Aorta (tissue), 5 donors: ENCODE measurements at regions not wholly inside any gene's neighbourhood (a gene's known extent, or its start where the extent isn't known, plus 50 kb on each side); places are given as distances from the start of the nearest gene placed in this dataset.

Source experiments
- ATAC-seq: fragments of 200-7000 bp; cut with Tn5 transposase; one replicate; pipeline ENCODE4 v1.9.1; 2022; ENCODE audit warnings: moderate library complexity; ENCODE audit not compliant: low FRiP score
- DNase-seq, 2 donors: peaks; one replicate each; pipeline ENCODE4 v3.0.0-alpha.2; 2020
- H3K27ac ChIP-seq, 2 donors: one replicate each; pipeline ENCODE4 v1.5.1; 2013; ENCODE audit warnings: low read length in 2 of 2, mild to moderate bottlenecking in 2 of 2, moderate library complexity in 2 of 2, control low read depth in 1 of 2, inconsistent platforms in 1 of 2, low read depth in 1 of 2
- H3K27me3 ChIP-seq, 2 donors: one replicate each; pipeline ENCODE4 v1.6.1; 2013; ENCODE audit warnings: control low read depth in 1 of 2, low read length in 1 of 2, mild to moderate bottlenecking in 1 of 2, moderate library complexity in 1 of 2; ENCODE audit not compliant: insufficient read depth in 2 of 2, control insufficient read depth in 1 of 2
- H3K36me3 ChIP-seq, 2 donors: one replicate each; pipeline ENCODE4 v1.6.1; 2013; ENCODE audit warnings: control low read depth in 1 of 2, low read length in 1 of 2, mild to moderate bottlenecking in 1 of 2; ENCODE audit not compliant: insufficient read depth in 2 of 2, control insufficient read depth in 1 of 2
- H3K4me1 ChIP-seq, 2 donors: one replicate each; pipeline ENCODE4 v1.6.1; 2013; ENCODE audit warnings: low read length in 2 of 2, control low read depth in 1 of 2, mild to moderate bottlenecking in 1 of 2, moderate library complexity in 1 of 2; ENCODE audit not compliant: insufficient read depth in 2 of 2, control insufficient read depth in 1 of 2
- H3K4me3 ChIP-seq, 2 donors: one replicate each; pipeline ENCODE4 v1.5.1; 2013; ENCODE audit warnings: low read length in 2 of 2, control low read depth in 1 of 2, mild to moderate bottlenecking in 1 of 2
- H3K9me3 ChIP-seq: one replicate; pipeline ENCODE4 v1.6.1; 2013; ENCODE audit warnings: mild to moderate bottlenecking, low read length; ENCODE audit not compliant: control insufficient read depth
- WGBS, 2 donors: extraction: QIAGEN DNeasy Blood & Tissue Kit; methylation state at CpG; one replicate each; pipeline ENCODE4 v1.1.7; 2013; 5-methylcytosine and 5-hydroxymethylcytosine counted together
- intact Hi-C, 2 donors: fragments of 100-400 bp; cut with DNase I; formaldehyde crosslinking; loops; one replicate each; pipeline versions ENCODE4 v1.14.2 to v1.15.0; 2022
- donor health status: healthy with polysubstance abuse.
- donor health status: Bipolar disorder and iron deficiency.
- donor health status: DM: no; HTN: no; CAD: no.
- donor health status: DM: no; HTN: no; CAD: no.
- donor health status: DM: yes; HTN: yes; CAD: no.

DNA sequence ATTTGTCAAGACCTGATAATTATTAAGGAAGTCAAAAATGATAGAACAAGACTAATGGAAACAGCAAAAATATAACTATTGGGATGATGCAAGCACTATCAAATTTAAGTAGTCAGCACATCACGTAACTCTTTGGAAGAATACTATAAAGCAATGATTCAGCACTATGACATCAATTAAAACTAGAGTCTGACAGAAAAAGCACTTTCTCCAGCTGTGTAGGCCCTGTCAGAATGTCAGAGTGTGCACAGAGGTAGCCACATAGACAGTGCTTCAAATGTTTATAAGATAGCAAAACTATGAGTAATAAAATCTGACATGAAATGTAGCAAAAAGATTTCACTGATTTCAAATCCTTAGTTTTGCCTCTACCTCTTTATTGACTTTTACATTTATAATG, 1226.6 kb upstream of the ADGRL3 start:
- H3K27ac ChIP-seq: no peak overlapping the region
- WGBS, 2 donors: 34 to 57% methylated on average over 1 of the region's 1 CpG
- H3K27me3 ChIP-seq: no peaks in the 10 kb centered on the region
- H3K36me3 ChIP-seq: no peaks in the 10 kb centered on the region
- H3K4me1 ChIP-seq: no peaks in the 10 kb centered on the region
- ATAC-seq: no peak
- intact Hi-C loops: no loop called here
- H3K9me3 ChIP-seq: no peaks in the 10 kb centered on the region
- no peak for DNase-seq
- no peak overlapping the region for H3K4me3 ChIP-seq

DNA sequence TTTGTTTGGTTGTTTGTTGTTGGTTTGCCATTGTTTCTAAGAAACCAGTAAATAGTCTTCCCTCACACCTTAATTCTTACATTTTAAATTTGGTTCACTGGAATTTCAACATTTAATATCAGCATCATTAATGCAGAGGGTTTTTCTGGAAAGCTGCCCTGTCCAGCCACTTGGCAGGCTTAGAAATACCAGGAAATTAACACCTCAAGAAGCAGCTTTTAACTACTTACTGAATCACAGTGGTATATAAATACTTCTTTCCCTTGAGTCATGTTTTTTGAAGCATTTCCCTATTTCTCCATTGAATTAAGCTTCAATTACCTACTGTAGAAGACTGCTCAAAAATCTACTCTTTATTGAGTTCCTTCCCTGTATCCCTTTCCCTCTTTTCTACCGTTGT, 1221.1 kb upstream of the ADGRL3 start:
- Histone ChIP-seq H3K27me3 (no peaks in the 10 kb centered on the region), H3K4me1 (no peaks in the 10 kb centered on the region), H3K36me3 (no peaks in the 10 kb centered on the region), H3K4me3 (no peak overlapping the region), H3K9me3 (no peaks in the 10 kb centered on the region), H3K27ac (no peak overlapping the region)
- intact Hi-C loops: no loop called here
- DNase-seq: no peak
- no peak for ATAC-seq
- 72 to 83% methylated on average over 1 of the region's 1 CpG for WGBS, 2 donors

GRCh38 chr4:59983852-59984251, 1216.3 kb upstream of the ADGRL3 start:
- intact Hi-C loops: no loop called here
- ATAC-seq (no peak), DNase-seq (no peak)
- 46 to 53% methylated on average over 1 of the region's 1 CpG for WGBS, 2 donors
- Histone ChIP-seq H3K4me3 (no peak overlapping the region), H3K27ac (no peak overlapping the region), H3K9me3 (no peaks in the 10 kb centered on the region), H3K4me1 (no peaks in the 10 kb centered on the region), H3K27me3 (no peaks in the 10 kb centered on the region), H3K36me3 (no peaks in the 10 kb centered on the region)

- Histone ChIP-seq H3K27me3 (no peaks in the 10 kb centered on the region), H3K4me1 (no peaks in the 10 kb centered on the region), H3K9me3 (no peaks in the 10 kb centered on the region), H3K36me3 (no peaks in the 10 kb centered on the region), H3K4me3 (no peak overlapping the region), H3K27ac (no peak overlapping the region)
- intact Hi-C loops: no loop called here
- ATAC-seq (no peak), DNase-seq (no peak)
- 83 to 95% methylated on average over 1 of the region's 1 CpG for WGBS, 2 donors
These were observed 1212.8 kb upstream of the ADGRL3 start for GRCh38 chr4:59987289-59987688.

DNA sequence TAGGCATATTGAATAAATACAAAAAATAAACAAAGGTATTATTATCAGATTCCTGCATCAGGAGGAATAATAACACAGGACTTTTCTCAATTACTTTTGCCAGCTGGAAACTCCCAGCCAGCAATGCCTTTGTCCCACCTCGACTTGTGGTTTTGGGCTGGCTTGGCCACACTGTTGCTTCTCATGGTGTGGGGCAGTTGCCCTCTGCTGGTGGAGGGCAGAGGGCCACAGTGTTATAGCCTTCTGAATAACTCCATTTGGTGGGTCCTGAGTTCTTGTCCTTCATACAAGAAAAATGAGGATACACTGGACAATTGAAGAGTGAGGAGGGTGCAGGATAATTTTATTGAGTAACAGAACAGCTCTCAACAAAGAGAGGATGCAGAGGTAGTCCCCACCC, 1206.0 kb upstream of the ADGRL3 start:
- Histone ChIP-seq H3K27me3 (no peaks in the 10 kb centered on the region), H3K4me3 (no peak overlapping the region), H3K27ac (no peak overlapping the region), H3K36me3 (no peaks in the 10 kb centered on the region), H3K9me3 (no peaks in the 10 kb centered on the region), H3K4me1 (no peaks in the 10 kb centered on the region)
- DNase-seq (no peak), ATAC-seq (no peak)
- intact Hi-C loops: no loop called here
- WGBS, 2 donors: 50 to 72% methylated on average over 1 of the region's 1 CpG

GRCh38 chr4:60002603-60003337, 1197.4 kb upstream of the ADGRL3 start:
- 34 to 42% methylated on average over 3 of the region's 3 CpGs for WGBS, 2 donors

GRCh38 chr4:60013464-60014184, 1186.5 kb upstream of the ADGRL3 start:
- H3K4me1 ChIP-seq: peaks cover 0 to 2% of the 10 kb centered on the region in 2 donors
- no peaks in the 10 kb centered on the region for H3K27me3 ChIP-seq
- intact Hi-C loops: no loop called here
- no peak for ATAC-seq
- WGBS, 2 donors: 84 to 89% methylated on average over 2 of the region's 2 CpGs
- H3K36me3 ChIP-seq: no peaks in the 10 kb centered on the region
- H3K4me3 ChIP-seq: no peak overlapping the region
- no peak for DNase-seq
- H3K27ac ChIP-seq: no peak overlapping the region
- no peaks in the 10 kb centered on the region for H3K9me3 ChIP-seq

More at GRCh38 chr4:60002603-60003337, 1197.4 kb upstream of the ADGRL3 start:
- ATAC-seq (no peak), DNase-seq (no peak)
- Histone ChIP-seq H3K27ac (no peak overlapping the region), H3K4me1 (no peaks in the 10 kb centered on the region), H3K27me3 (no peaks in the 10 kb centered on the region), H3K9me3 (no peaks in the 10 kb centered on the region), H3K4me3 (no peak overlapping the region), H3K36me3 (no peaks in the 10 kb centered on the region)
- intact Hi-C loops: no loop called here

GRCh38 chr4:60016971-60017370, 1183.2 kb upstream of the ADGRL3 start:
- Histone ChIP-seq H3K36me3 (no peaks in the 10 kb centered on the region), H3K9me3 (no peaks in the 10 kb centered on the region), H3K27ac (no peak overlapping the region), H3K27me3 (no peaks in the 10 kb centered on the region), H3K4me1 (peaks cover 0 to 2% of the 10 kb centered on the region in 2 donors), H3K4me3 (no peak overlapping the region)
- DNase-seq (no peak), ATAC-seq (no peak)
- intact Hi-C loops: no loop called here
- WGBS, 2 donors: 56 to 67% methylated on average over 1 of the region's 1 CpG

DNA sequence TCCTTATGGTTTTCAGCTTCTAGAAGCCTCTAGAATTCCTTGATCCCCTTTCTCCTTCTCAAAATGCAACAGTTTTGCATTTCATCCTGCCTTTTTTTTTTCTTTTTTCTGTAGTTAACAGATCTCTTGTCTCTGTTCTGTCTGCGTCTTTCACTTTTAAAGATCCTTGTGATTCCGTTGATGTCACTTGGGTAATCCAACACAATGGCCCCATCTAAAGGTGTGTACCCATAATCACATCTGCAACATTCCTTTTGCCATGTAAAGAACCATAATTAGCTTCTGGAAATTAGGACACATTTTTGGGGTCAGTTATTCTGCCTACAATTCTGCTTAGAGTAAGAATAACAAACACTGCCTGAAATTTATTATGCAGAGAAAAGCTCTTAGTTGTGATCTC, 1180.9 kb upstream of the ADGRL3 start:
- Histone ChIP-seq H3K9me3 (no peaks in the 10 kb centered on the region), H3K27me3 (no peaks in the 10 kb centered on the region), H3K4me1 (peaks cover 0 to 2% of the 10 kb centered on the region in 2 donors), H3K36me3 (no peaks in the 10 kb centered on the region), H3K4me3 (no peak overlapping the region), H3K27ac (no peak overlapping the region)
- DNase-seq (no peak), ATAC-seq (no peak)
- intact Hi-C loops: no loop called here
- 91 to 95% methylated on average over 2 of the region's 2 CpGs for WGBS, 2 donors
